ENCODE measurements at regions not wholly inside any gene's neighbourhood (a gene's known extent, or its start where the extent isn't known, plus 50 kb on each side); places are given as distances from the start of the nearest gene placed in this dataset.

DNA sequence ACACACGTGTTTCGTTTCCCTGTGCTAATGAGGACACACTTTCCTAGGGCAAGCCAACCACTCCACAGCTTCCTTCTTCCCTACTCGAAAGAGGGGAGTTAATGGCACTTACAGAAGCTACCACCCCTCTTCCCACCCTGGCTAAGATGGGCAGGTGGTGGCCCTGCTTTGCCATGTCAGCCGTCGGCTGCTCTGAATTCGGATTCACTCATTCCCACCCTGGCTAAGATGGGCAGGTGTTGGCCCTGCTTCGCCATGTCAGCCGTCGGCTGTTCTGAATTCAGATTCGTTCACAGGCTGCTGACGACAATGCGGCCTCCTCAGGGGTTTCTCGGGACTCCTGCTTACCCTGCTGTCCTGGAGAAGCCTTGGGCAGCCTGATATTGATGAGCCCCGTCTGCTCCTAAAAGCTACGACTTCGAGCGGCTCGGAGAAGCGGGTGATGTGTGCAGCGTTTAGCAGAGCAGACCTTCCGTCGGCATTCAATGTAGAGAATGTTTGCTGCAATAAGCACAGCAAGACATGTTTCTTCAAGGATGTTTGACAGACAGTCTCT, 56.2 kb upstream of the PPP2R2D start:
- DNase-seq = no peak

DNA sequence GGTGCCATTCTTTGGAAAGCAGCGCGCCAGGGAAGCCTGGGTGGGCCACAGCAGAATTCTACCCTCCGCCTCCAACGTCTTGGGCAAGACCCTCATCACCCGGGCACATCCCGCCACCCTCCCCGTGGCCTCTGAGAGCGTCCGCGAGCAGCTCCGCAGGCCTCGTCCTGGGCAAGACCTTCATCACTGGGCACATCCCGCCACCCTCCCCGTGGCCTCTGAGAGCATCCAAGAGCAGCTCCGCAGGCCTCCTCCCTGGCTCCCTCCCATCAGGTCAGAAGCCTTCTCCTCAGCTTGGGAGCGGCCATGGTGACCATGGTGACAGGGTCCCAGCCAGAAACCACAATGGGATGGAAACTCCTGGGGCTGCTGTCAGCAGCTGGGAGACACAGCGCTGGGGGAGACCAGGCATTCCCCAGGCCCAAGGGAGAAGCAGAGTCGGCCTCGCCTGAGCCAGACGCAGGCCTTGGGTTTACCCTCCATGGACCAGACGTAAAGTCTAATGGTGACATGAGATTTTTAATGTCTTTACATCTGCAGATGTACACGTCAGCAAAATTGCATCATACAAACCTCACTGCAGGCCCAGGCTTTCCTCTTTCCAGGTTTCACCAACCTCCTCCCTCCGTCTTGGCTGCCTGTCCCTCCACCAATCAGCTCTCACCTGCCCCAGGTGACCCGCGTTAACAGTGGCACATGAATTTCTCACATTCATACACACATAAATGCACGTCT, 55.1 kb upstream of the PPP2R2D start:
- DNase-seq = no peak

DNA sequence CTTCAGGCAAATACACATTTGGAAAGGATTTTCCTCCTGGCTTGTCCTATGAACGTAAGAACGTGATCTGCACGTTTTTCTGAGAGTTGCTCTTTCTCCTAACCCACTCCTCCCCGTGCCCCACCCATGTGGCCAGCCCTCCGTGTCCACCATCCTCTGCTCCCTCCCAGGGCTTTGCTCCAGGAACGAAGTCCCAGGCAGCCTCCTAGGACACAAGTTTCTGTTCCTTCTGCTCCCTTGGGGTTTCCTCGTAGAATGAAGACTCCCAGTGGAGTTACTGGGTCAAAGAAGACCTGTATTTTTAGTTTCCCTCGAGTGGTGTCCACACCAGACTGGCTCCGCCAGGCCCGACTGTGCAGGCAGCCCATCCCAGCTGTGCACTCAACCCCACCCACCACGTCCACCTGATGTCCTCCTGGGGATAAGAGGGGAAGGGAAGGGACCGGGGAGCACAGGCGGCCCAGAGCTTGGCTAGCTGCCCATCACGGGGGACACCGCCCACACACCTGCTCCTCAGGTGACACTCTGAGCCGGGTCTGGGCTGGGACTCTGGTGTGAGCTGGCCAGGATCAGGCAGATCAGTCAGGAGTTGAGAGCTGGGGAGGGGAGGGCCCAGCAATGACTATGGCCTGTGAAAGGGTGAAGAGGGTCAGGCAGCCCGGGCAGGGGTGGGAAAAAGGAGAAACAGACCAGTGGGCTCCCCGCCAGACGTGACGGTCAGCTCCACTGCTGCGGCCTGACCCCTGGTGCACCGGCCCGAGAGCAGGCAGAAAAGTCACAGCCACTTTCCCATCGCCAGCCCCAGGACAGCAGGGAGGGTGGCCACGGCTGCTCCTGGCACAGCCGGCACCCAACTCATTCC, 54.3 kb upstream of the PPP2R2D start:
- DNase-seq = no peak

DNA sequence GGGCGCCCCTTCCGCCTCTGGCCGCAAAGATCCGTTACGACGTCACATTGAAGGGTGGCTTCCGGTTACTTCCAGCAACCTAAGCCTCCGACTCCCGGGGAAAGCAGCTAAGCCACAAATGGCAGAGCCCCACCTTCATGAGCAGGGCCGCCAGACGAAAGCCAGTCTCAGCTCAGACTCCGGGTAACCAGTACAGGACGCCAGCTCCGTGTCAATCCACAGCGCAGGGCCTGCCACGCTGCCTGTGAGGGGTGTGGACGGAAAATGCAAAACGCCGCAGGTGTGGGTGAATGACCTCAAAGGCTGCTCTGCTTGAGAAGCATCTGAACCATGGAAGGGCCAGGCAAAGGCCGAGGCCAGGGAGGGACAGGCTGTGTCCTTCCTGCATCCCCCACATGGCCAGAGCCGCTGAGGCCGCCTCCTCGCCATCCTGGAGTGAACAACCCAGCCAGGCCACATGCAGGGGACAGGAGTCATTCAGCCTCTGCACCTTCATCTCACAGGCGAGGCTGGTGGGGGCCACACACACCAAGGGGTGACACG, 53.5 kb upstream of the PPP2R2D start:
- DNase-seq = no peak

DNA sequence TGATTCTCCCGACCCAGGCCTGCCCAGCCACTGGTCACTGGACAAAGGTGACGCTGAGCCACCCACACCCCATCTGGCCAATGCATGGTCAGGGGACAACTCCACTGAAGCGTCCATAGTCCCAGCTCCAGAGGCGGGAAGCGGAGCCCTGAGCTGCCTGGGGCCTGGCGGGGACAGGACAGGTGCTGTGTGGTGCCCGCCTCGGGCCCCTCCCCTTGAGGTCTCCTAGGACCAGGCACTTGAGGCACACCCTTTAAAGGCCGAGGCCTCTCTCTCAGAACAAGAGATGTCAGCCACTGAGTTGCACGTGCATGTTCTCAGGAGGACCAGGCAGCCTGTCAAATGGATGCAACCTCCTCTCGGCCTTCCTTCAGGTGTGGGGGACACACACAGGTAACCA, 52.5 kb upstream of the PPP2R2D start:
- DNase-seq = no peak

DNA sequence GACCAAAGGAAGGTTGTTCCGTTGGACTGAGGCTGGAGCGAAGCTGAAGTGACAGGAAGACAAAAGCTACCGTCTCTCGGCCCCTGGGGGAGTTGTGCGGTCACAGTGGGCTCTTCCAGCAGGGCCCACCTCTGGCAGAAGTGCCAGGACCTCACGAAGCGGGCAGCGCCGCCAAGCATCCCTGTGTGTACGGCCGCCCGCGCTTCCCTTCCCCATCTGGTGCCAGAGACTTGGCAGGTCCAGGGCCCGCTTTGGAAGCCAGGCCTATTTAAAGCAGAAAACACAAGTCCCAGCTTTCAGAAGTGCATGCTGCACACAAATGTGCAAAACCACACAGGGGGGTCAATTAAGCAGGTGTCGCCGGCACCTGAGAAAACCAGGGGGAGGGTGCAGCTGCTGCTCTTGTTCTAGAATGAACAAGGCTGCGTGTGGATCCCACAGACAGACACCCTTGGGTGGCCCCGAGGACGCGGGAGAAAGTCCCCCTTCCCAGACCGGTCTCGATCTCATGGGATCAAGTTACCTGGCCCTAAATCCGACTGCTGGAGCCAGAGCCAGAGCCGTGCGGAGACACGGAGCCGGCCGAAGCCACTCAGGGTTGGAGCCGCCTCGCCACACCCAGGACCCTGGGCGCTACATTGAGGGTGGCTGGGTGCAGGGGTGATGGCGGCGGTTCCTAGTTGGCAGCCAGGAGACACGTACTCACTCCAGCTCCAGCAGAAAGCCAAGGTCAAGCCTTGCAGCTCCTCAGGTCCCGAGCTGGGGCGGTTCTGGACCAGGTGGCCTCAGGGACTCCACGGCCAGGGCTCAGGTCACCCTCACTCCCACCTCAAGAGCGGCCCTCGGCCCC, 51.8 kb upstream of the PPP2R2D start:
- no peak for DNase-seq

DNA sequence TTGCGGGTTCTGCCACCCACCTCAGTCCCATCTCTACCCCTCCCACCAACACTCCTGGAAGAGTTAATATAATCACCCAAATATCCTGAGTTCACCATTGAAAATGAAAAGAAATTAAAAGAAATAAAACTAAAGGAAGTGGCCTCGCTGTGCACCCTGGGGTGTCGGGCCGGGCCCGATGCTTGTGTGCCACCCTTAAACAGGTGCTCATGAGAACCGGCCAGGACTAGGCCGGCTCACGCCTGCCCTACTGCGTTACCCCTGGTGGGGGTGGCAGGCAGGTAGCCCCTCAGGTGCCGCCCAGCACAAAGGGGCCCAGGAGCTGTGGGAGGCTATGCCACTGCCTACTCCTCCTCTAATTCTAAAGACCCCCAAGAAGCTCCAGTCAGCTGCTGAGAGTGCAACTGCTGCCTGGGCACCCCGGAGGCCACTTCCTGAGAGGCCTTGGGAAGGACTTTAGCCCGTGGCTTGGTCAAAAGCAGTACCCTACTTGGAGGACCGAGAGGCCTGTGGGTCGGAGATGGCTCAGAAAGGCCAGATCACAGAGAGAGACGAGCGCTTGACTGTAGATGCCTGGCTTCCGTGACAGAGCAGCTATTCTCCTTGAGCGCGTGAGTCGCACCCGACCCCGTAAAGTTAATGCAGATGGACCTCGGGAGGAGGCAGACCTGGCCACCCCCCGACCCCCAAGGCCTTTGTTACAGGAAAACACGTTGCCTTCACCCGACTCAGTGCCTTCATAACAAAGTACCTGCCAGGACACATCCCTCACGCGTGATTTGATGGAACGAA, 51.0 kb upstream of the PPP2R2D start:
- no peak for DNase-seq

DNA sequence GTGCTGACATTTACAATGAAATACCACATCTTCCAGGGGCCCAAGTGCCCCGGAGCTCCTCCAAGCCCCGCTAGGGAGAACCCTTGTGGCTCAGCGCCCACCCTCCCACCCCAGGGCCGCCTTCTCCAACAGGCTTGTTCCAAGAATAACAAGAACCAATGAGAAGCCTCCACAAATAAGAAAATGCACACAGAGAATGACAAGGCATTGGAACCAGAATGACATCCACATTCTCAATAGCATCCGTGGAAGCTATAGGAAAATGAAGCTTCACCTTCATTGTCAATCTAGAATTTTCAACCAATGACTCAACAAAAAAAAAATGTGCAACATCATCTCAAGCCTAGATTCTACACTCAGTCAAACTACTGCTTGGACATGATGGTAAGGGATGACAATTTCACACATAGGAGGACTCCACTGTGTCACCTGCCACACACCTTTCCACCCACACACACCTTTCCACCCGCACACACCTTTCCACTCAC, 50.4 kb upstream of the PPP2R2D start:
- no peak for DNase-seq
